Activated CD8-positive, alpha-beta memory T cell treated with anti-CD3 and anti-CD28 coated beads, Interleukin-2, amount 50 U/mL, for 4 hours (primary cell): ENCODE measurements at regions not wholly inside any gene's neighbourhood (a gene's known extent, or its start where the extent isn't known, plus 50 kb on each side); places are given as distances from the start of the nearest gene placed in this dataset.
A peak's percentile ranks its signal among the peaks of the same experiment; 100 is the strongest.

Experiments
- DNase-seq: peaks from one replicate; pipeline ENCODE4 v3.0.0-alpha.2; 2020

DNA sequence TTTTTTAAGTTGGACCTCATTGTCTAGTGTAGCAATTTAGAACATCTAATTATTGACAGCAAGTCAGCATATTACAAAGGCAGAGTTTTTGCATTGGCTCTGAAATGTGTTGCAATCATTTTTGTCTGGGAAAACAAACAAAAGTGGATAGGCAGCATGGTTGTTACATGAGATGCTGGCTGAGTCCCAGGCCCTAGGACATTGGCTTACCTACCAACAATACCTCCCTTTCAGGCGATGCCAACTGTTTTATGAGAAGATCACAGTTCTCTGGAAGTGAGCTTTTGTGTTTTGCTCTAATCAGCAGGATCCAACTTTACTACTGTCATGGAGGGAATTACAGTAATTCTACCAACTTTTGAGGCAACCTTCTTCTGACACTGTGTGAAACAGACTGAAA lies 71.5 kb upstream of the CXADR start:
- DNase-seq: no peak

DNA sequence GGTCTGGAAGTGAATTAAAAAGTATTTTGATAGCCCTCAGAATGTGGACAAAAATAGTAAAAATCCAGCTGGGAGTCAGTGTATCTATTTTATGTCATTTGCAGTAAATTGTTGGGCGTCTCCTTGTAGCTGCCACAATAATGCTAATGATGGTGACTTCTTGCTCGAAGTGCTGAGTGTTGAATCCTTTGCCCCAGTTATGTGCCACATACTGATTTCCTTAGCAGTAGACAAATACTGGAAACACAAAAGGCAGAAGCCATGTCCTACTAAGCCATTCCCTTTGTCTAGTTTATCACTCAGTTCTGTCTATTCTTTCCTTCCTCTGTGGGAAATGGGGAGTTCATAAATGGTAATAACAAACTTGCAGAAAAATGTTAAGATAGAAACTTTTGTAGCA lies 70.7 kb upstream of the CXADR start:
- no peak for DNase-seq

DNA sequence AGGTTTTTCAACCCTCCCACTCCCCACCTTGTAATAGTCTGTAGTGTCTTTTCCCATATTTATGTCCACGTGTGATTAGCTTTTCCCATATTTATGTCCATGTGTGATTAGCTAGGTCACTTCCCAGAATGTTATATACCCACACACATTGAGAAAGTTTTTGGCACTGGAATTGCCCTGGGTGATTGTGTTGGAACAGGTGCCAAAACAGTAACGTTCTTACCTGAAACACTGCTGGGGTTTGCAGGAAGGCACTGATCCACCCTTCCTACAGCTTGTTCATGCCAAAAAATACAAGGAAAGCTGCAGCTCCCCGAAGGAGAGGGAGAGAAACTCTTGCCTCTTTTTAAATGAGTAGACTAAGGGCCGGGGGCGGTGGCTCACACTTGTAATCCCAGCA lies 68.0 kb upstream of the CXADR start:
- DNase-seq: no peak

DNA sequence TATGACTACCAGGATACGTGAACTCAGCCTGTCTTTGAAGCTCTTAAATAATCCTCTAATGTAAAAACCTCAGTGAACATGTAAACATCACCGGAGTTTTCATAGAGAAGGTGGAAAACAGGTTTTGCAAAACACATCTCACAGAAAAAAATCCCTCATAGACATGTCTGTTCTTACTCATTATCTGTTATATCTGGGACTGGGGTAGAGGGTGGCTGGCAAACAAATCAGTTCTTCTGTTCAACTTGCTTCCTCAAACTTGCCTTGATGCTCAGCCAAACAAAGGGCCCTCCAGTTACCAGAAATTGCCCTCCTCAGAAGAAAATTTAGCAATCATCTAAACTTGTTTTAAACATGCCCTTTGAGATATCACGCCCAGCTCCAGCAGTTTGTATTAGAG lies 66.1 kb upstream of the CXADR start:
- DNase-seq: no peak

DNA sequence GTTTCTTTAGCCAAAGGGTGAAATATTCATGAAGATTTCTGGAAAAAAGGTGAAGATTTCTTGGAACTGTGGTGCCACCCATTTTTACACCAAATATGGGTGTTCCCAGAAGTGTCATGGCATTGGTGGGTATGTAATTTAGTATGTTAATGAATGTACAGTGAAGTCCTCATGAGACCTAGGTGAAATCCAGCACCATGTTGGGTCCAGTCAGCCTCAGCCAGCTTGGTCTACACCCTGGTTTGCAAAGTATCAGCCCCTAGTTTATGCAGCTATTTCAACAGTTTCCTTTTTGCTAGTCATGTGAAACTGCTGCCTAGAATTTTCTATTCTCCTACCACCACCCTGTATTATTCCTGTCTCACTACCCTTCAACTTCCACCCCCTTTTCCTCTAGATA lies 63.1 kb upstream of the CXADR start:
- DNase-seq: no peak

DNA sequence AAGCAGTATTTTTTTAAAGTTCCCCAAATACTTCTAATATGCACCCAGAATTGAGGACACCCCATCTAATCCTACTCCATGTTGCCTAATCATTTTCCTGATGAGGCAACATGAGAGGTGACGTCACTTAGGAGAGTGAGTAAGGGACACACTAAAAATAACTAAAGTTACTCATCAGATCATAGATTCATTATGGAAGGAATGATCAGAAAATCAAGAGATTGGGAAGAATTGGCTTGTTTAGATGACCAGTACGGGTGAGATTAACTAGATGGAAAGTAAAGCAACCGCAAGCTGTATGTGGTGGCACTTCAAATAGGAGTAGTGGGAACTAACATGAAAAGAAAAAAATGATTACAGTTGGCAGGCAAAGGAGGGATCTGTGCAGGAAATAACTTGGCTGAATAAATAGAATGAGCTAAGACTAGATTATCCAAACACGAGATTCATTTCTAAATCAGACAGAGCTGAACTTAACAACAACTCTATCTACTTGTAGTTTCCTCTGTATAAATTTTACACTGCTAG lies 61.4 kb upstream of the CXADR start:
- no peak for DNase-seq

DNA sequence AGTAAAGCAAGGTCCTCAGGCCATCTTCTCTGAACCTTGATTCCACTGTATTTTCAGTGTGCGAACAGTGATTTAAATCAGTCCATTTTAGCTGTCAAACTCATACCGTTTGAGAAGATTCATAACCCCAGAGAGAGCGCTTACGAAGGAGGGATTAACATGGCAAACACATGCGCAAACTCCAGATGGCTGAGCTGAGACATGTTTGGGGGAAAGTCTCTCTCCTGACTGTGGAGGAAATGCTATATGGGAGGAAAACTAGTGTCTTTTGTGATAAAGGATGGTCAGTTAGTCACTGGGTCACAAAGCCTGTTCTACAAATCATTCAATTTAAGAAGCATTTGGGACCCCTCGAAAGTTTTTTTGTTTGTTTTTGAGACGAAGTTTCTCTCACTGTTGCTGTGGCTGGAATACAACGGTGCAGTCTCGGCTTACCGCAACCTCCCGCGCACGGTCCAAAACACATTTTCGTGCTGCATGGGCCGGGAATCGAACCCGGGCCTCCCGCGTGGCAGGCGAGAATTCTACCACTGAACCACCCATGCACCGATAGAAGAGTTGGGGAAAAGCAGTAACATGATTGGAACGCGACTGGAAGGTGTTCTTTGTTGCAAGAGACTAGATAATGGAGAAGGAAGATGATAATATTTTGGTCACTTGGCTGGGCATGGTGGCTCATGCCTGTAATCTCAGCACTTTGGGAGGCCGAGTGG lies 58.4 kb upstream of the CXADR start:
- peak; percentile 15 for DNase-seq

DNA sequence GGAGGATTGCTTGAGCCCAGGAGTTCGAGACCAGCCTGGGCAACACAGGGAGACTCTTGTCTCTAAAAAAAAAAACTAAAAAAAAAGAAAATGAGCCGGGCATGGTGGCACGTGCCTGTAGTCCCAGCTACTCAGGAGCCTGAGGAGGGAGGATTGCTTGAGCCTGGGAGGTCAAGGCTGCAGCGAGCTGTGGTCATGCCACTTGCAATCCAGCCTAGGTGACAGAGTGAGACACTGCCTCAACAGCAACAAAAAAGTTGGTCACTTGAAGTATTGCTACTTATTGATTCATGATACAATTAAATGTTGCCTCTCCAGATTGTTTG lies 57.9 kb upstream of the CXADR start:
- DNase-seq: no peak

DNA sequence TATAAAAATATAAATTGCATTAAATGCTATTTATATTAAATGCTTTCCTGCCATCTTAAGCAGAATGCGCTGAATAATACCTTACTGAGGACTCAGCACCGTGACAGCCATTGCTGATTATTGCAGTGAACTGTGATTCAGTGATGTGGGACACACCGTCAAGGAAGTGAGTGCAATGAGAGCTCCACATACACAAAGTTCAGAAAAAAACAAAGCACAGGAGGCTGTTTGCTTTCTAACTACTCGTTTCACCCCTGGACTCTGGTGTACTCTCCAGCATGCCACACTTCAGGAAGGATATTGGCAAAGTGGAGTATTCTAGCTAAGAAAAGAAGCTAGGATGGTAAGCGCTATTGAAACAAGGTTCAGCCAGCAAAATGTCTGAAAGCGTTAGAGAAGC lies 57.4 kb upstream of the CXADR start:
- no peak for DNase-seq

DNA sequence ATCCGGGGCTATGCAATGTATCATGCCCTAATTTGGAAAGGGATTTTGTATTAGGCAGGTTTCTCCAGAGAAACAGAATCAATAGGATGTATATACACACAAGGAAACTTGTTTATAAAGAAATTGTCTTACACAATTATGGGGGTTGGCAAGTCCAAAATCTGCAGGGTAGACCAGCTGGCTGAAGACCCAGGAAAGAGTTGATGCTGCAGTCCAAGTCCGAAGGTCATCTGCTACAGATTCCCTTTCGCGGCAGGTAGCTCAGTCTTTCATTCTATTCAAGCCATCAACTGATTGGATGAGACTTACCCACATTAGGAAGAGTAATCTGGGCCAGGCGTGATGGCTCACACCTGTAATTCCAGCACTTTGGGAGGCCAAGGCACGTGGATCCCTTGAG lies 54.6 kb upstream of the CXADR start:
- no peak for DNase-seq

DNA sequence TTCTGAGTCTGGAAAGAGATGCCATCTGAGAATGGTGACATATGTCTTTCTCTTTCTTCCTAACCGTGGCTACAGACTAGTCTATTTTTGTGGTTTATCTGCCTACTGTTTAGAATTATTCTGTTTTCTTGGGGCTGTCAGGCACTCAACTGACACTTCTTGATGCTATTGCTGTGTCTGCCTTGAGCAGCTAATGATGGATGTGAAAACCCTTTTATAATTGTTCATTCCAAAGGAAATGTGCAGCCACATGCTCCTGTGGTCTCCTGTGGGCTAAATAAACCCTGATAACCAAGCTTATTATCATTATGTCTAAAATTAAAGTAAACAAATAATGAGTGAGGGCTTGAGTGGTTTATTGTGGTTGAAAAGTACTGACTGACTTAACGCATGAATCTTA lies 52.7 kb upstream of the CXADR start:
- no peak for DNase-seq

DNA sequence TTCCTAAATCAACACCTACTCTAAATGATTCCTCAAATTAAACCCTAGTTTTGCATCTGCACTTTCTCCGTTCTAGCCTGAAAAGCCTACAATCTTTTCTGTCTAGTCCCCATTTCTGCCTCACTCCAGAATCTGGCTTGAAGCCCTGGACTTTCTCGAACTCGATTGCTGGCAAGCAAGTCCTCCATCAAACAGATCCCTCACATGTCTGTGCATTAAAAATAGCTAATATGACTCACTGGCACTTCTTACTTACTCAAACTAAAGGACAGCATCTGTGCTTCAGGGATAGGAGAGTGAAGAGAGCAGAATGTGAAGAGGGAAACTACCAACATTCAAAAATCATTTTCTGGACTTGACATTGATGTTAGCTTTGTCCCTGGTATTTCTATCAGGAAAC lies 51.8 kb upstream of the CXADR start:
- no peak for DNase-seq

DNA sequence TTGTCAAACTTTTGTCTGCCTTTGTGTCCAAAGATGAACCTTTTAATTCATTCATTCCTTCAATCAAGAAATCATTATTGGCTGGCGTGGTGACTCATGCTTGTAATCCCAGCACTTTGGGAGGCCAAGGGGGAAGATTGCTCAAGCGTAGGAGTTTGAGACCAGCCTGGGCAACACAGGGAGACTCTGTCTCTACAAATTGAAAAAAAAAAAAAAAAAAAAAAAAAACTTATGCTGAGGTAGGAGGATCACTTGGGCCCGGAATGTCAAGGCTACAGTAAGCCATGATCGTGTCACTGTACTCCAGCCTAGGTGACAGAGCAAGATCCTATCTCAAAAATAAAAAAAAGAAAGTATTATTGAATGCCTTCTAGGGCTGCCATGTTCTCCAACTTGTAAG lies 51.3 kb upstream of the CXADR start:
- no peak for DNase-seq

DNA sequence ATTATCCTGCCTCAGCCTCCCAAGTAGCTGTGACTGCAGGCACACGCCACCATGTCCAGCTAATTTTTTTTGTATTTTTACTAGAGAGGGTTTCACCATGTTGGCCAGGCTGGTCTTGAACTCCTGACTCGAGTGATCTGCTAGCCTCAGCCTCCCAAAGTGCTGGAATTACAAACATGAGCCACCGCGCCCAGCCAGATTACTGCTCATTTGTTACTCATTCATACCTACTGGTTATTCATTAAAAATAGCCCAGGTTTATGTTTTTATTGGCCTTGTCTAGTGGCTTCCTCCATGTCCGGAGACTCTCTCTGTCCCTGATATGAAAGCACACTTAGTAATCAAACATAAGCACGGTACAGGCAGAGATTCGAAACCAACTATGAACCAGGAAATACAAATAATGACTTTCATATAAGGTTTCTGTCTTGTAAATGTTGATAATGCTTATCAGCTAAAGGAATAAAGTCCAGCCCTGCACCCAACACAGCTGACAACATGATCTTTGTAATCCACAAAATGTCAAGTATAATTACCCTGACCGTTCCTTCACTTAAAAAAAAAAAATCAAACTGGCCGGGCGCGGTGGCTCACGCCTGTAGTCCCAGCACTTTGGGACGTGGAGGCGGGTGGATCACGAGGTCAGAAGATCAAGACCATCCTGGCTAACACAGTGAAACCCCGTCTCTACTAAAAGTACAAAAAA lies 50.4 kb upstream of the CXADR start:
- no peak for DNase-seq
